ENCODE measurements at regions not wholly inside any gene's neighbourhood (a gene's known extent, or its start where the extent isn't known, plus 50 kb on each side); places are given as distances from the start of the nearest gene placed in this dataset.

DNA sequence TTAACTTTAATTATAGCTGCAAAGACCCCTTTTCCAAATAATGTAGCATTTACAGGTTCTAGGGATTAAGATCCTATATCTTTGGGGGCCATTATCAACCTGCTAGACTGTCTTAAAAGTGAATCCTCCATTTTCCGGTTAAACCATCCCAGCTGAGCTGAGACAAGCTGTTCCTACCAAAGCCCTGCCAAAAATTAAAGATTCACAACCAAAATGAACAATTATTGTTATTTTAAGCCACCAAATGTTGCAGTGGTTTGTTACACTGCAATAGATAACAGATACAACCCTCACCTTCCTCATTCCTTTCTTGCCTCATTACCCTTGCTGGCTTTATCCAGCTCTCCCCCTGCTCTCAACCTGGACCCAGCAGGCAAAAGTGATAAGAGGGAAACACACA, 343.4 kb downstream of the CDK5RAP2 start:
- TF ChIP-seq JUND (IDR thresholded peaks at IDR 0.05; ENCODE audit: low read depth) = no peak
- in situ Hi-C loops (cut with HindIII; ENCODE audit: low pct_unique_long_range_greater_than_20kb, low sequenced_read_pairs) = no loop called here

DNA sequence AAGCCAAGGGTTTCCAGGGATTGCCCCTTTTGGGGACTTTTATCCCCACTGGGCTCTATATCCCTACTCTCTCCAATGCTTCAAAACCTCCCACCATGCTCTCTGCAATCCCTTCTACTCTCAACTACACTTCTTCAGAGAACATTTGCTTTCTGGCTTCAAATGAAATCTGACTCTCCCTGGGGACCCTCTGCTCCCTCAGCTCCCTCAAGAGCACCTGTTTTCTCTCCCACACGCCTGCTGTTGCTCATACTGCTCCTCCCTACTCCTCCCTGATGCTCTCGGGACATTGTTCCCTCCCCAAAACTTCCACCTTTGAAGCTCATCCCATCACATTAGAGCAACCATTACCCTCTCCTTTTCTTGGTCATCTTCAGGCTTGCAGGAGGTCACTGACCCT, 344.9 kb downstream of the CDK5RAP2 start:
- TF ChIP-seq JUND (IDR thresholded peaks at IDR 0.05; ENCODE audit: low read depth) = no peak
- in situ Hi-C loops (cut with HindIII; ENCODE audit: low pct_unique_long_range_greater_than_20kb, low sequenced_read_pairs) = no loop called here
- DNase-seq (ENCODE audit: low read depth in 1 of 2, low spot score in 1 of 2) = no peak

More for the DNA sequence above, 343.4 kb downstream of the CDK5RAP2 start:
- DNase-seq (ENCODE audit: low read depth in 1 of 2, low spot score in 1 of 2) = no peak

DNA sequence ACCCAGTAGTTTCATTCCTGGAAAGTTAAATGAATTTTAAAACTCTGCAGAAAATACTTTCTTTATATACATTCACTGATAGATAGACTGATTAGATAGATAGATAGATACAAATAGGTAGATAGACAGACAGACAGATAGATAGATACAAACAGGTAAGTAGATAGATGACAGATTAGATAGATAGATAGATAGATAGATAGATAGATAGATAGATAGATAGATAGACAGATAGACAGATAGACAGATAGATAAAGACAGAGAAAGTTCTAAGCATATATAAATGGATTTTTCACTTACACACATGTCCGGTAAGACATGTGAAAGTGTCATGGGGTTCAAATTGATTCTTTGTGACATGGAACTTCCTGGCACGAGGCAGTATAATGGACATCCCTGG, 349.7 kb downstream of the CDK5RAP2 start:
- no peak for DNase-seq (ENCODE audit: low read depth in 1 of 2, low spot score in 1 of 2)
- TF ChIP-seq JUND (IDR thresholded peaks at IDR 0.05; ENCODE audit: low read depth) = no peak
- in situ Hi-C loops (cut with HindIII; ENCODE audit: low pct_unique_long_range_greater_than_20kb, low sequenced_read_pairs) = no loop called here

DNA sequence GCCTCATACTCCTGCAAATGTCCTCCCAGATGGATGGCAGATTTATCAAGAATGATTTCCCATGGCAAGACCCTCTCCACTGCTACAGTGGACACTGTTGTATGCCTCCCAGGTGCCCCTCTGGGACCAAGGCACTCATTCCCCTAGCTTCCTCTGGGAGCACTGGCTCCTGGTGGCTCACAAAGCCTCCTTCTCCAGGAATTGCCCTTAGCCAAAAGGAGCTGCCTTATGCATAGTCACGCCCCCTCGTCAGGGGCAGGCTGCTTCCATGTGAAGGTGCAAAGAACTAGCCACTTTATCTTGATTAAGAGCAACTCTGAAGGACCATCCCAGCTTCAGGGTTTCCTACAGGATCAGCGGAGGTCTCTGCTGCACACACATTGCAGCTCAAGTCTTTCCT, 358.1 kb downstream of the CDK5RAP2 start:
- no peak for DNase-seq (ENCODE audit: low read depth in 1 of 2, low spot score in 1 of 2)

DNA sequence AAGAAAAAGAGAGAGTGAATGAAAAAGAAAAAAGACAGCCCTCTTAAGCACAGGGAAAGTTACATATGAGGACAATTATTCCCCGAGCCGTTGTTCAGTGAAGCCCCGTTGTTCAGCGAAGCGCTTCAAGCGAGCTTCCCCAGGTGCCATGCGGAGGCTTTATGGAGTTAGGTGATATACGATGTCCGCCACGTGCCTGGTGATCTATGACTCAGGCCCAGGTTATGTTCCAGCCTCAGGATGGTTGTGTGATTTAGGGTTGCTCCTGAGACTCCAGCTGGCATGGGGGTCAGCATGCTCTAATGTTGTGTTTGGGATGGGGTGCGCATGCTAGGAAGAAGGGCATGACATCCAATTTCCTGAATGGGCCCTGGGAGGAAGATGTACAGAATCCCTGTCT, 365.6 kb downstream of the CDK5RAP2 start:
- in situ Hi-C loops (cut with HindIII; ENCODE audit: low pct_unique_long_range_greater_than_20kb, low sequenced_read_pairs) = no loop called here
- no peak for TF ChIP-seq JUND (IDR thresholded peaks at IDR 0.05; ENCODE audit: low read depth)

More for the DNA sequence above, 358.1 kb downstream of the CDK5RAP2 start:
- in situ Hi-C loops (cut with HindIII; ENCODE audit: low pct_unique_long_range_greater_than_20kb, low sequenced_read_pairs) = no loop called here
- TF ChIP-seq JUND (IDR thresholded peaks at IDR 0.05; ENCODE audit: low read depth) = no peak

DNA sequence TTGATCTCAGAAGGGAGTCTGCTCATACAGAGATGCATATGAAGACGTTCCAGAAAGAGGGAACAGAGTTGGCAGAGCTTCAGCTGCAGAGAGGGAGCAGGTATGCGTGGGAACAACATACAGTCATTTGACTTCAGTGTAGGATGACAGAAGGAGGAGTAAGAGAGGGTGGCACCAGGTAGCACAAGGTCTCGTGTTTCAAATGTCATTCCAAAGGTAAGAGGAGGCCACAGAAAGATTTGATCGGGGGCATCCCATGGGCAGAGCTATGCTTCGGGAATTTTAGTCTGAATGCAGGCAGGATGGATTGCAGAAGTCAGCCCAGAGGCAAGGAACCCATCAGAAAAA, 367.1 kb downstream of the CDK5RAP2 start:
- no peak for DNase-seq (ENCODE audit: low read depth in 1 of 2, low spot score in 1 of 2)
- in situ Hi-C loops (cut with HindIII; ENCODE audit: low pct_unique_long_range_greater_than_20kb, low sequenced_read_pairs) = no loop called here
- TF ChIP-seq JUND (IDR thresholded peaks at IDR 0.05; ENCODE audit: low read depth) = no peak

More for the DNA sequence above, 365.6 kb downstream of the CDK5RAP2 start:
- DNase-seq (ENCODE audit: low read depth in 1 of 2, low spot score in 1 of 2) = no peak

DNA sequence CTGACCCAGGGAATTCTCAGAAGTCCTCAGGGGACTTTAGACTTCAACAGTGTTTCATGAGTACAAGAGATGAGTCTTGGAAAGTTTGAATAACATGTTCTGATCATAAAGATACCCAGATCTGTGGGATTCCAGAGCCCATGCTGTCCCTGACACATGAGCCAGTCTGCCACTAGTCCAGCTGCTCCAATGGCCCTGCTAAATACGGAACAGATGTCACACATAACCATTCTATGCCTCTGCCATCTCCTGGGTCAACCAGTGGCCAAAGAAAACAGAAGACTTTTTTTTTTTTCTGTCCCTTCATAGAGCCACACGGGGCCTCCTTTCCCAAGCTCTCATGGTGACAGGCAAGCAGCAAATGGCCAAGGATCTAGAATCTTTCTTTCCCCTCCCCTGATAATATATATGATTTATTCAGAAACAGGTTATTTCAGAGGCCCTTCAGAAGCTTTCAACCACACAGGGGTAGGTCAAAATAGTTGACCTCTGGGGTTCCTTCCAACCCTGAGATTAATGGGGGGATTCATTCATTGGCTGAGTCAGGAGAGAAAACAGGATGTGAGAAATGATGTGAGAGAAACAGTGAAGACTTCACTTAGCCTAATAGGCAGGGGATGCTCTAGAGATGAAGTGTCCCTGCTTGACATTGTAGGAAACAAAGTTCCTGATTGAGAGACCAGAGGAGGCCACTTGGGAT, 367.7 kb downstream of the CDK5RAP2 start:
- in situ Hi-C loops (cut with HindIII; ENCODE audit: low pct_unique_long_range_greater_than_20kb, low sequenced_read_pairs) = no loop called here
- TF ChIP-seq JUND (IDR thresholded peaks at IDR 0.05; ENCODE audit: low read depth) = no peak
- no peak for DNase-seq (ENCODE audit: low read depth in 1 of 2, low spot score in 1 of 2)

DNA sequence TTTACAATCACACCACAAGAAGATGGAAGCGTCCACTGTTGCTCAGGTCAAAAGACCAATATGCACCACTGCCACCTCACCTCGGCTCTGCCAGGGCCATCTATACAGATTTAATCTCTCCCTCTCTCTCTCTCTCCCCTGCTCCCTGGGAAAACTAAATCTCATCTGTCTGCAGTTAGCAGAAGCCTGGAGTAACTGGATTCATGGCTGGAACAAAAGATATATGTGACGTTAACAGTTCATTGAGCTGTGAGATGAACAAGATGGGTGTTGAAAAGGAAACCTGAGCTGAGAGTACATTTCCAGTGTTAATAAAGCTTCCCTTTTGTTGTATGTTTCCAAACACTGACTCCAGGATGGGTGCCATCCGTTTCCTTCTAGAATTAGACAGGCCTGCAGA, 369.7 kb downstream of the CDK5RAP2 start:
- TF ChIP-seq JUND (IDR thresholded peaks at IDR 0.05; ENCODE audit: low read depth) = no peak
- DNase-seq (ENCODE audit: low read depth in 1 of 2, low spot score in 1 of 2) = no peak
- in situ Hi-C loops (cut with HindIII; ENCODE audit: low pct_unique_long_range_greater_than_20kb, low sequenced_read_pairs) = no loop called here

DNA sequence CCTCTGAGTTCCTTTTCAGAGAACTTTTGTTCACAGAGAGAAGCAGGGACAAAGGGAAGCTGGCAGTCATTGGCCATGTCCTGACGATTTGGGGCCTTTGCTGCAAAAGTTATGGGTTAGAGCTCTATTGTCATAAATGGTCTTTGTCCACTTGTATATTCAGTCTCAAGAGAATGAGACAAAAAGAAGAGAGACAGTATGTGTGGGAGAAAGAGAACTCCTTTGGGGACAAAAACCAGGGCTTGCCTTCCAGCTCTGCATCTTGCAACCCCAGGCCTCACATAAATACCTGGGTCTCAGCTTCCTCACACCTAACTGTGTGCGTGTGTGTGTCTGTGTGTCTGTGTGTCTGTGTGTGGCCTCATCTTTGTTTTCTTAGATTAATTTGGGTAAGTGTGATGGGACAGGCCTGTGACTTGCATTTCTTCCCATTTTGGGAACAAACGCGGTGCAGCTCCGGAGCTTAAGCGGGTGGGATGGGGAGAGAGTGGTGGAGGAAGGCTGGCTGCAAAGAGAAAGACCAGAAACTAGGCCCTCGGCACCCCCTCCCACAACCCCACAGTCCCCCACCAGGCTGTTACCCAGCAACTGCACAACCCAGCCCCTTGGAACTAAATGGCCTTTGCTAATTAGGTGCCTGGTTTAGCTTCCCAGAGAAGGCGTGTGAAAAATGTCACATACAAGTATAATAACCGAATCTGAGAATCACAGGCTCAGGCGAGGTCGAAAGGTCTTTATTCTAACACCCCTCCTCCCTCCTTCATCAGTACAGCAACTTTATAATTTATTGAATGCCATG, 376.9 kb downstream of the CDK5RAP2 start:
- in situ Hi-C loops (cut with HindIII; ENCODE audit: low pct_unique_long_range_greater_than_20kb, low sequenced_read_pairs) = no loop called here
- no peak for DNase-seq (ENCODE audit: low read depth in 1 of 2, low spot score in 1 of 2)
- no peak for TF ChIP-seq JUND (IDR thresholded peaks at IDR 0.05; ENCODE audit: low read depth)

DNA sequence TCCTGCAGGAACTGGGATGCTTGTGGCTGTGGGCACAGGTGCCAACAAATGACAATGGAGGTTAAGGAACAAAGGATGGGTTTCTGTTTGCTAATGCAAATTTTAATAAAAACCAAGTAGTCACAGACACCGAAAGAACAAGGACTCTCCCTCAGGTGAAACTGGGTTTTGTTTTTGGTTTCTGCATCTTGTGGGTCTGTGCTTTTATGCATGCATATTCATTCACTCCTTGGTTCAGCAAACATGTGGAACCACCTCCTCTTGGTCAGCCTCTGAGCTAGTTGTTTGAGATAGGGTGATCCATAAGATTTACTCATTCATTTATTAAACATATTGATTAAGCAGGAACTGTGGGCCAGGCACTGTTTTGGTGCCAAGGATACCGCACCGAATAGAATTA, 381.9 kb downstream of the CDK5RAP2 start:
- in situ Hi-C loops (cut with HindIII; ENCODE audit: low pct_unique_long_range_greater_than_20kb, low sequenced_read_pairs) = no loop called here
- no peak for TF ChIP-seq JUND (IDR thresholded peaks at IDR 0.05; ENCODE audit: low read depth)
- no peak for DNase-seq (ENCODE audit: low read depth in 1 of 2, low spot score in 1 of 2)

DNA sequence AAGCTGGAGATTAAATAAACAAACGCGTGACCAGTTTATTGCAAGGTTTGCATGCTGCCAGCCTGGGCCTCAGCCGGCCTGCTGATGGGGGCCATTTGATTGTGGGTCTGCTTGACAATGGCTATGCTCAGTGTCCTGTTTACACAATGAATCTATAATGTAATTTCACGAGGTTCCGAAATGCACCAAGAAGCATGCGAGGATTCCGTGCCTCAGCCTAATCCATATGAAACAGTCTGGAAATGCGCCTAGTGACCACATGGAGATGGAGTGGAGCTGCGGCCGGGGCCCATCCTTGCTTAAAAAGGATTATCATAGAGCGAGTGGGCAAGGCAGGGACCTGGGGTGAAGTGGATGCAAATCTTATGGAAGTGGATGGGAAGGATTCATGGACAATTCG, 382.4 kb downstream of the CDK5RAP2 start:
- TF ChIP-seq JUND (IDR thresholded peaks at IDR 0.05; ENCODE audit: low read depth) = no peak
- no peak for DNase-seq (ENCODE audit: low read depth in 1 of 2, low spot score in 1 of 2)
- in situ Hi-C loops (cut with HindIII; ENCODE audit: low pct_unique_long_range_greater_than_20kb, low sequenced_read_pairs) = no loop called here

DNA sequence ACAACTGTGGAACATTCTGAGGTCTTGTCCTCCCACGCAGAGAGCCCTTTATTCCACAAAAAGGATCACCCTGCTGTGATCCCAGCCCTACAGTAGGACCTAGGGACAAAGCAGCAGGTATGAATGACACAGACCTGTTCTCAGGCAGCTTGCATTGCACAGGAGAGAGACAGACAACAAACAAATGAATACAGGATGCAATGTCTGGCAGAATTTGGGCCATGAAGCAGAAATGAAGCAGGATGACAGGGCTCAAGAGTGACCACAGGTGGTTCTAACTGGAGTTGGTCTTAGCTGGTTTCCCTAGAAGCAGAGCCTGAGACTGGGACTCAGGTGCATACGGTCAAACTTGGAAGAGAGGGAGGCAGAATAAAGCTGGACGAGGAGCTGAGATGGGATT, 388.8 kb downstream of the CDK5RAP2 start:
- in situ Hi-C loops (cut with HindIII; ENCODE audit: low pct_unique_long_range_greater_than_20kb, low sequenced_read_pairs) = no loop called here
- TF ChIP-seq JUND (IDR thresholded peaks at IDR 0.05; ENCODE audit: low read depth) = no peak
- no peak for DNase-seq (ENCODE audit: low read depth in 1 of 2, low spot score in 1 of 2)

DNA sequence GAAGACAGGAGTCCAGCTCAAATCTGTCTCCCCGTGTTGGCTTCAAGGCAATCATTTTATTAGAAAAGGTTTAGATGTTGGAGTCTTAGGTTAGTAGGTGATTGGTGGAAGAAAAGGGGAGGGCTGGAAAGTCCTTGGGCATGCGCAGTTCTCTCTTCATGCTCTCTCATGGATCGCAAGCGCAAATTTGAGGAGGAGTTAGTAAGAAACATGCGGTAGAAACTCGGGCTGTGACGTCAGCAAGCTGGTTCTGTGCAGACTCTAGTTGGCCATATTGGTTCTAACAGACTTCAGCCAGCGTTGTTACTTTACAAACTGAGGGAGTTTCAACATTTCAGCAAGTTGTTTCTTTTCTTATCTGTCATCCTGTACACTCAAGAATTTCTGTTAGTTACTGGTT, 392.2 kb downstream of the CDK5RAP2 start:
- in situ Hi-C loops (cut with HindIII; ENCODE audit: low pct_unique_long_range_greater_than_20kb, low sequenced_read_pairs) = no loop called here
- TF ChIP-seq JUND (IDR thresholded peaks at IDR 0.05; ENCODE audit: low read depth) = no peak
- peak in 1 of 2 experiments; percentile 34 for DNase-seq (ENCODE audit: low read depth in 1 of 2, low spot score in 1 of 2)

Measured in T47D (cell line).